Right cardiac atrium (tissue), 5 donors: ENCODE measurements at regions not wholly inside any gene's neighbourhood (a gene's known extent, or its start where the extent isn't known, plus 50 kb on each side); places are given as distances from the start of the nearest gene placed in this dataset.

Experiments
- ATAC-seq, 2 donors: fragments of 200-7000 bp; cut with Tn5 transposase; one replicate each; pipeline versions ENCODE4 v1.8.0 to v1.9.1; 2020; ENCODE audit warnings: moderate library complexity in 2 of 2, mild to moderate bottlenecking in 1 of 2
- DNase-seq, 3 donors: peaks; one replicate each; pipeline ENCODE4 v3.0.0-alpha.2; 2020
- H3K27ac ChIP-seq: one replicate; pipeline ENCODE4 v1.5.1; 2013; ENCODE audit warnings: mild to moderate bottlenecking, low read length, control low read depth, moderate library complexity
- H3K27me3 ChIP-seq: one replicate; pipeline ENCODE4 v1.6.1; 2013; ENCODE audit not compliant: control insufficient read depth, insufficient read depth
- H3K4me1 ChIP-seq: one replicate; pipeline ENCODE4 v1.6.1; 2013; ENCODE audit warnings: low read length; ENCODE audit not compliant: control insufficient read depth, insufficient read depth
- H3K4me3 ChIP-seq: one replicate; pipeline ENCODE4 v1.5.1; 2013; ENCODE audit warnings: low read length, control low read depth
- H3K9me3 ChIP-seq: one replicate; pipeline ENCODE4 v1.6.1; 2013; ENCODE audit warnings: low read length; ENCODE audit not compliant: control insufficient read depth
- WGBS: extraction: QIAGEN DNeasy Blood & Tissue Kit; methylation state at CpG from one replicate; pipeline ENCODE4 v1.1.7; 2013; 5-methylcytosine and 5-hydroxymethylcytosine counted together
- intact Hi-C, 4 donors: fragments of 100-400 bp; cut with DNase I; formaldehyde crosslinking; loops; one replicate each; pipeline versions ENCODE4 v1.11.0 to v1.14.0; 2022 to 2023
- donor health status: healthy with polysubstance abuse.
- donor health status: DM: no; HTN: yes; CAD: no.
- donor health status: DM: no; HTN: no; CAD: no.
- donor health status: DM: no; HTN: yes; CAD: no; lungs with severe emphysema.
- donor health status: DM: yes; HTN: yes; CAD: no.

- H3K27ac ChIP-seq: no peak overlapping the region
- DNase-seq (no peak), ATAC-seq (no peak)
- intact Hi-C loops: no loop called here
- no peaks in the 10 kb centered on the region for H3K9me3 ChIP-seq
- 66% methylated on average over 3 of the region's 3 CpGs for WGBS
- no peak overlapping the region for H3K4me3 ChIP-seq
- no peaks in the 10 kb centered on the region for H3K4me1 ChIP-seq
- H3K27me3 ChIP-seq: no peaks in the 10 kb centered on the region
Observed at GRCh38 chr6:114556846-114557488, 214.1 kb upstream of the HS3ST5 start.

- intact Hi-C loops: no loop called here
Observed at GRCh38 chr6:114550316-114550715, 207.5 kb upstream of the HS3ST5 start.

GRCh38 chr6:114543696-114544095, 200.9 kb upstream of the HS3ST5 start:
- Histone ChIP-seq H3K4me3 (no peak overlapping the region), H3K27ac (no peak overlapping the region), H3K9me3 (no peaks in the 10 kb centered on the region), H3K27me3 (no peaks in the 10 kb centered on the region), H3K4me1 (no peaks in the 10 kb centered on the region)
- ATAC-seq: no peak
- intact Hi-C loops: no loop called here
- 52% methylated on average over 2 of the region's 2 CpGs for WGBS
- no peak for DNase-seq

More at GRCh38 chr6:114550316-114550715, 207.5 kb upstream of the HS3ST5 start:
- Histone ChIP-seq H3K27me3 (no peaks in the 10 kb centered on the region), H3K4me3 (no peak overlapping the region), H3K27ac (no peak overlapping the region), H3K4me1 (no peaks in the 10 kb centered on the region), H3K9me3 (no peaks in the 10 kb centered on the region)
- WGBS: 80% methylated on average over 2 of the region's 2 CpGs
- no peak for ATAC-seq
- DNase-seq: no peak

- Histone ChIP-seq H3K9me3 (no peaks in the 10 kb centered on the region), H3K4me1 (no peaks in the 10 kb centered on the region), H3K27ac (no peak overlapping the region), H3K4me3 (no peak overlapping the region), H3K27me3 (no peaks in the 10 kb centered on the region)
- peak in 2 of 3 donors; percentile 24 to 29 for DNase-seq
- intact Hi-C loops: no loop called here
- 93% methylated on average over 21 of the region's 21 CpGs for WGBS
- ATAC-seq: no peak
Observed at GRCh38 chr6:114541794-114542193, 199.0 kb upstream of the HS3ST5 start.

- 77% methylated on average over 3 of the region's 3 CpGs for WGBS
- Histone ChIP-seq H3K27me3 (no peaks in the 10 kb centered on the region), H3K4me3 (no peak overlapping the region), H3K9me3 (no peaks in the 10 kb centered on the region), H3K27ac (no peak overlapping the region), H3K4me1 (no peaks in the 10 kb centered on the region)
- intact Hi-C loops: no loop called here
- DNase-seq (no peak), ATAC-seq (no peak)
Observed at GRCh38 chr6:114537977-114538376, 195.2 kb upstream of the HS3ST5 start.

- Histone ChIP-seq H3K9me3 (no peaks in the 10 kb centered on the region), H3K27me3 (no peaks in the 10 kb centered on the region), H3K4me1 (no peaks in the 10 kb centered on the region), H3K4me3 (no peak overlapping the region), H3K27ac (no peak overlapping the region)
- intact Hi-C loops: no loop called here
- peak in 1 of 3 donors; percentile 10 for DNase-seq
- WGBS: 83% methylated on average over 4 of the region's 4 CpGs
- no peak for ATAC-seq
Observed at GRCh38 chr6:114534813-114535212, 192.0 kb upstream of the HS3ST5 start.

- Histone ChIP-seq H3K27ac (no peak overlapping the region), H3K4me1 (no peaks in the 10 kb centered on the region), H3K27me3 (no peaks in the 10 kb centered on the region), H3K4me3 (no peak overlapping the region), H3K9me3 (no peaks in the 10 kb centered on the region)
- ATAC-seq (no peak), DNase-seq (no peak)
- intact Hi-C loops: no loop called here
Observed at GRCh38 chr6:114524081-114524480, 181.3 kb upstream of the HS3ST5 start.

GRCh38 chr6:114523508-114523907, 180.7 kb upstream of the HS3ST5 start:
- ATAC-seq (no peak), DNase-seq (no peak)
- Histone ChIP-seq H3K4me3 (no peak overlapping the region), H3K4me1 (no peaks in the 10 kb centered on the region), H3K27ac (no peak overlapping the region), H3K9me3 (no peaks in the 10 kb centered on the region), H3K27me3 (no peaks in the 10 kb centered on the region)
- intact Hi-C loops: no loop called here
- 73% methylated on average over 2 of the region's 2 CpGs for WGBS

- Histone ChIP-seq H3K4me1 (no peaks in the 10 kb centered on the region), H3K9me3 (no peaks in the 10 kb centered on the region), H3K4me3 (no peak overlapping the region), H3K27ac (no peak overlapping the region), H3K27me3 (no peaks in the 10 kb centered on the region)
- DNase-seq (no peak), ATAC-seq (no peak)
- 66% methylated on average over 3 of the region's 3 CpGs for WGBS
- intact Hi-C loops: no loop called here
Observed at GRCh38 chr6:114521926-114522325, 179.1 kb upstream of the HS3ST5 start.

- intact Hi-C loops: no loop called here
- DNase-seq (no peak), ATAC-seq (no peak)
- H3K27ac ChIP-seq: no peak overlapping the region
- H3K27me3 ChIP-seq: no peaks in the 10 kb centered on the region
- H3K9me3 ChIP-seq: no peaks in the 10 kb centered on the region
- WGBS: 88% methylated on average over 3 of the region's 3 CpGs
- no peak overlapping the region for H3K4me3 ChIP-seq
- no peaks in the 10 kb centered on the region for H3K4me1 ChIP-seq
Observed at GRCh38 chr6:114520976-114521375, 178.2 kb upstream of the HS3ST5 start.

GRCh38 chr6:114514170-114514569, 171.3 kb upstream of the HS3ST5 start:
- no peaks in the 10 kb centered on the region for H3K9me3 ChIP-seq
- no peak for DNase-seq
- no peak for ATAC-seq
- no peak overlapping the region for H3K4me3 ChIP-seq
- no peaks in the 10 kb centered on the region for H3K27me3 ChIP-seq
- intact Hi-C loops: no loop called here
- WGBS: 57% methylated on average over 1 of the region's 1 CpG
- no peaks in the 10 kb centered on the region for H3K4me1 ChIP-seq
- H3K27ac ChIP-seq: no peak overlapping the region

GRCh38 chr6:114471450-114471849, 128.6 kb upstream of the HS3ST5 start:
- intact Hi-C loops: no loop called here
- ATAC-seq: no peak

More at GRCh38 chr6:114471450-114471849, 128.6 kb upstream of the HS3ST5 start:
- Histone ChIP-seq H3K27ac (no peak overlapping the region), H3K4me3 (no peak overlapping the region), H3K27me3 (no peaks in the 10 kb centered on the region), H3K4me1 (no peaks in the 10 kb centered on the region), H3K9me3 (no peaks in the 10 kb centered on the region)
- WGBS: 74% methylated on average over 3 of the region's 3 CpGs
- no peak for DNase-seq
